ENCODE measurements at regions not wholly inside any gene's neighbourhood (a gene's known extent, or its start where the extent isn't known, plus 50 kb on each side); places are given as distances from the start of the nearest gene placed in this dataset.
"Not testable (repeated sequence)": the region's sequence is repeated elsewhere in the genome, so short reads cannot be mapped to it uniquely, and the experiment has no call there.

- H3K9me2 ChIP-seq (ENCODE audit: low read depth, low read length); H3K4me2 ChIP-seq (ENCODE audit: low read length); H3K9ac ChIP-seq (ENCODE audit: low read length); H3K9me3 ChIP-seq (ENCODE audit: low read length); H2AFZ ChIP-seq (ENCODE audit: low read length); H3K79me2 ChIP-seq (ENCODE audit: insufficient read depth, low read length); H3K27ac ChIP-seq (ENCODE audit: low read depth, low read length, poor library complexity, severe bottlenecking); H3F3A ChIP-seq (ENCODE audit: insufficient read depth, low read length); H3K36me3 ChIP-seq (ENCODE audit: insufficient read depth, low read length); H3K4me3 ChIP-seq (ENCODE audit: low read depth, low read length, poor library complexity, severe bottlenecking); H4K20me1 ChIP-seq (ENCODE audit: insufficient read depth, low read length); H3K27me3 ChIP-seq (ENCODE audit: insufficient read depth, low read length); H3K4me1 ChIP-seq (ENCODE audit: insufficient read depth, low read length, severe bottlenecking): not testable (repeated sequence)
- peak; percentile 19; the same call in 1 of the 2 replicates for TF ChIP-seq CTCF (IDR thresholded peaks at IDR 0.05; ENCODE audit: low read length)
These were observed 318.4 kb downstream of the CEP170 start for GRCh38 chr1:242936725-242937124.

- H3K9me3 ChIP-seq (ENCODE audit: low read length); H3K9ac ChIP-seq (ENCODE audit: low read length); H3K79me2 ChIP-seq (ENCODE audit: insufficient read depth, low read length); H3K27me3 ChIP-seq (ENCODE audit: insufficient read depth, low read length); H3K36me3 ChIP-seq (ENCODE audit: insufficient read depth, low read length); H3K4me1 ChIP-seq (ENCODE audit: insufficient read depth, low read length, severe bottlenecking); H3K27ac ChIP-seq (ENCODE audit: low read depth, low read length, poor library complexity, severe bottlenecking); H3K4me3 ChIP-seq (ENCODE audit: low read depth, low read length, poor library complexity, severe bottlenecking); H4K20me1 ChIP-seq (ENCODE audit: insufficient read depth, low read length); H3K4me2 ChIP-seq (ENCODE audit: low read length); H3K9me2 ChIP-seq (ENCODE audit: low read depth, low read length); H2AFZ ChIP-seq (ENCODE audit: low read length); H3F3A ChIP-seq (ENCODE audit: insufficient read depth, low read length): not testable (repeated sequence)
These were observed 330.4 kb downstream of the CEP170 start for GRCh38 chr1:242924717-242925116.

GRCh38 chr1:242923603-242924002 is 331.5 kb downstream of the CEP170 start:
- not testable (repeated sequence) for H3K9me2 ChIP-seq (ENCODE audit: low read depth, low read length); H3K9me3 ChIP-seq (ENCODE audit: low read length); H3K27me3 ChIP-seq (ENCODE audit: insufficient read depth, low read length); H3K27ac ChIP-seq (ENCODE audit: low read depth, low read length, poor library complexity, severe bottlenecking); H3F3A ChIP-seq (ENCODE audit: insufficient read depth, low read length); H3K9ac ChIP-seq (ENCODE audit: low read length); H3K36me3 ChIP-seq (ENCODE audit: insufficient read depth, low read length); H2AFZ ChIP-seq (ENCODE audit: low read length); H3K4me2 ChIP-seq (ENCODE audit: low read length); H3K79me2 ChIP-seq (ENCODE audit: insufficient read depth, low read length); H3K4me1 ChIP-seq (ENCODE audit: insufficient read depth, low read length, severe bottlenecking); H3K4me3 ChIP-seq (ENCODE audit: low read depth, low read length, poor library complexity, severe bottlenecking); H4K20me1 ChIP-seq (ENCODE audit: insufficient read depth, low read length)

- not testable (repeated sequence) for H3F3A ChIP-seq (ENCODE audit: insufficient read depth, low read length); H3K4me1 ChIP-seq (ENCODE audit: insufficient read depth, low read length, severe bottlenecking)
These were observed 340.4 kb downstream of the CEP170 start for GRCh38 chr1:242914729-242915128.

GRCh38 chr1:242912855-242913254 is 342.2 kb downstream of the CEP170 start:
- not testable (repeated sequence) for H3K27me3 ChIP-seq (ENCODE audit: insufficient read depth, low read length); H4K20me1 ChIP-seq (ENCODE audit: insufficient read depth, low read length); H3K4me2 ChIP-seq (ENCODE audit: low read length); H3K4me1 ChIP-seq (ENCODE audit: insufficient read depth, low read length, severe bottlenecking); H3K4me3 ChIP-seq (ENCODE audit: low read depth, low read length, poor library complexity, severe bottlenecking); H3K79me2 ChIP-seq (ENCODE audit: insufficient read depth, low read length); H3K27ac ChIP-seq (ENCODE audit: low read depth, low read length, poor library complexity, severe bottlenecking); H3K36me3 ChIP-seq (ENCODE audit: insufficient read depth, low read length); H3K9me2 ChIP-seq (ENCODE audit: low read depth, low read length); H2AFZ ChIP-seq (ENCODE audit: low read length); H3K9me3 ChIP-seq (ENCODE audit: low read length); H3F3A ChIP-seq (ENCODE audit: insufficient read depth, low read length); H3K9ac ChIP-seq (ENCODE audit: low read length)

More at GRCh38 chr1:242914729-242915128, 340.4 kb downstream of the CEP170 start:
- not testable (repeated sequence) for H2AFZ ChIP-seq (ENCODE audit: low read length); H3K9me3 ChIP-seq (ENCODE audit: low read length); H3K79me2 ChIP-seq (ENCODE audit: insufficient read depth, low read length); H3K9ac ChIP-seq (ENCODE audit: low read length); H3K36me3 ChIP-seq (ENCODE audit: insufficient read depth, low read length); H3K27ac ChIP-seq (ENCODE audit: low read depth, low read length, poor library complexity, severe bottlenecking); H4K20me1 ChIP-seq (ENCODE audit: insufficient read depth, low read length); H3K9me2 ChIP-seq (ENCODE audit: low read depth, low read length); H3K27me3 ChIP-seq (ENCODE audit: insufficient read depth, low read length); H3K4me2 ChIP-seq (ENCODE audit: low read length); H3K4me3 ChIP-seq (ENCODE audit: low read depth, low read length, poor library complexity, severe bottlenecking)

- H3K4me2 ChIP-seq (ENCODE audit: low read length); H3K27me3 ChIP-seq (ENCODE audit: insufficient read depth, low read length); H3K4me1 ChIP-seq (ENCODE audit: insufficient read depth, low read length, severe bottlenecking); H2AFZ ChIP-seq (ENCODE audit: low read length); H3K79me2 ChIP-seq (ENCODE audit: insufficient read depth, low read length); H3K27ac ChIP-seq (ENCODE audit: low read depth, low read length, poor library complexity, severe bottlenecking); H3K4me3 ChIP-seq (ENCODE audit: low read depth, low read length, poor library complexity, severe bottlenecking); H3K36me3 ChIP-seq (ENCODE audit: insufficient read depth, low read length); H3F3A ChIP-seq (ENCODE audit: insufficient read depth, low read length); H3K9me3 ChIP-seq (ENCODE audit: low read length); H3K9me2 ChIP-seq (ENCODE audit: low read depth, low read length); H3K9ac ChIP-seq (ENCODE audit: low read length); H4K20me1 ChIP-seq (ENCODE audit: insufficient read depth, low read length): not testable (repeated sequence)
These were observed 354.5 kb downstream of the CEP170 start for GRCh38 chr1:242900558-242900957.
